DOHH2 (cell line): ENCODE measurements at regions not wholly inside any gene's neighbourhood (a gene's known extent, or its start where the extent isn't known, plus 50 kb on each side); places are given as distances from the start of the nearest gene placed in this dataset.

Experiments used
- H3F3A ChIP-seq: fragments of 200-600 bp; sonication (generic), shearing (Covaris generic); 2 replicates; pipeline ENCODE4 v1.6.0; 2016; ENCODE audit warnings: antibody characterized with exemption, mild to moderate bottlenecking; ENCODE audit not compliant: control insufficient read depth, insufficient read depth
- H3K27ac ChIP-seq: fragments of 200-600 bp; sonication (generic); 2 replicates; pipeline ENCODE4 v1.5.1; 2014; ENCODE audit warnings: low read depth, mild to moderate bottlenecking, low read length, moderate library complexity
- H3K27me3 ChIP-seq: fragments of 200-600 bp; sonication (generic); 2 replicates; pipeline ENCODE4 v1.6.1; 2014; ENCODE audit warnings: mild to moderate bottlenecking, low read length, mixed read lengths; ENCODE audit not compliant: control insufficient read depth
- H3K36me3 ChIP-seq: fragments of 200-600 bp; sonication (generic); 2 replicates; pipeline ENCODE4 v1.6.1; 2014; ENCODE audit warnings: mild to moderate bottlenecking, low read length, moderate library complexity, mixed read lengths; ENCODE audit not compliant: control insufficient read depth
- H3K4me1 ChIP-seq: fragments of 200-600 bp; sonication (generic); 2 replicates; pipeline ENCODE4 v1.6.1; 2014; ENCODE audit warnings: mild to moderate bottlenecking, low read length, mixed read lengths; ENCODE audit not compliant: control insufficient read depth
- H3K4me2 ChIP-seq: fragments of 200-600 bp; sonication (generic); 2 replicates; pipeline ENCODE4 v1.6.0; 2014; ENCODE audit warnings: mild to moderate bottlenecking, low read length, moderate library complexity
- H3K4me3 ChIP-seq: fragments of 200-600 bp; sonication (generic); 2 replicates; pipeline ENCODE4 v1.5.1; 2014; ENCODE audit warnings: mild to moderate bottlenecking, low read length, mixed read lengths
- H3K79me2 ChIP-seq: fragments of 200-600 bp; sonication (generic); 2 replicates; pipeline ENCODE4 v1.6.1; 2014; ENCODE audit warnings: mild to moderate bottlenecking, low read length, mixed read lengths; ENCODE audit not compliant: control insufficient read depth
- H3K9me2 ChIP-seq: fragments of 200-600 bp; sonication (generic); replicated peaks from 2 replicates; pipeline ENCODE4 v1.6.1; 2014; ENCODE audit warnings: mild to moderate bottlenecking, low read length, mixed read lengths; ENCODE audit not compliant: control insufficient read depth
- H3K9me3 ChIP-seq: fragments of 200-600 bp; sonication (generic); 2 replicates; pipeline ENCODE4 v1.6.1; 2014; ENCODE audit warnings: antibody characterized with exemption, low read length, mixed read lengths; ENCODE audit not compliant: control insufficient read depth, insufficient read depth
- H4K20me1 ChIP-seq: fragments of 200-600 bp; sonication (generic); 2 replicates; pipeline ENCODE4 v1.6.0; 2014; ENCODE audit warnings: low read depth, mild to moderate bottlenecking, antibody characterized with exemption, low read length, moderate library complexity; ENCODE audit not compliant: control insufficient read depth, insufficient read depth
- CTCF ChIP-seq: fragments of 200-600 bp; sonication (generic); IDR thresholded peaks from one replicate; pipeline ENCODE4 v1.5.1; 2014; ENCODE audit warnings: antibody characterized with exemption, mild to moderate bottlenecking, low read depth, low read length; ENCODE audit not compliant: poor library complexity, severe bottlenecking
- EZH2phosphoT487 ChIP-seq: fragments of 200-600 bp; sonication (generic); IDR thresholded peaks from 2 replicates; pipeline ENCODE4 v1.6.1; 2017; ENCODE audit warnings: borderline replicate concordance, mild to moderate bottlenecking, antibody characterized with exemption, low read length, moderate library complexity, mixed read lengths

- no peaks in the 10 kb centered on the region for H3K9me3 ChIP-seq
- no peak for TF ChIP-seq EZH2phosphoT487
- TF ChIP-seq CTCF = no peak
Measured at GRCh38 chrX:113933931-113934330, 650.0 kb upstream of the HTR2C start.

GRCh38 chrX:113929004-113929403, 654.9 kb upstream of the HTR2C start:
- Histone ChIP-seq H4K20me1 (no peaks in the 10 kb centered on the region), H3F3A (no peaks in the 10 kb centered on the region), H3K4me1 (no peaks in the 10 kb centered on the region), H3K79me2 (no peaks in the 10 kb centered on the region), H3K4me2 (no peak overlapping the region), H3K27ac (no peak overlapping the region), H3K9me2 (no peaks in the 10 kb centered on the region), H3K27me3 (no peaks in the 10 kb centered on the region), H3K4me3 (no peak overlapping the region), H3K9me3 (no peaks in the 10 kb centered on the region), H3K36me3 (no peaks in the 10 kb centered on the region)
- TF ChIP-seq CTCF = peak; percentile 41
- TF ChIP-seq EZH2phosphoT487 = no peak

More at GRCh38 chrX:113933931-113934330, 650.0 kb upstream of the HTR2C start:
- H3K4me1 ChIP-seq = no peaks in the 10 kb centered on the region
- H3K4me2 ChIP-seq = no peak overlapping the region
- no peak overlapping the region for H3K4me3 ChIP-seq
- no peaks in the 10 kb centered on the region for H3F3A ChIP-seq
- H3K27ac ChIP-seq = no peak overlapping the region
- H4K20me1 ChIP-seq = no peaks in the 10 kb centered on the region
- no peaks in the 10 kb centered on the region for H3K9me2 ChIP-seq
- H3K27me3 ChIP-seq = no peaks in the 10 kb centered on the region
- no peaks in the 10 kb centered on the region for H3K79me2 ChIP-seq
- H3K36me3 ChIP-seq = no peaks in the 10 kb centered on the region

GRCh38 chrX:113920661-113921060, 663.2 kb upstream of the HTR2C start:
- H3K4me2 ChIP-seq = no peak overlapping the region
- no peaks in the 10 kb centered on the region for H3K36me3 ChIP-seq
- H3F3A ChIP-seq = no peaks in the 10 kb centered on the region
- no peaks in the 10 kb centered on the region for H3K27me3 ChIP-seq
- H3K9me3 ChIP-seq = no peaks in the 10 kb centered on the region
- TF ChIP-seq EZH2phosphoT487 (no peak), CTCF (no peak)
- H4K20me1 ChIP-seq = no peaks in the 10 kb centered on the region
- H3K4me3 ChIP-seq = no peak overlapping the region
- no peaks in the 10 kb centered on the region for H3K9me2 ChIP-seq
- no peaks in the 10 kb centered on the region for H3K4me1 ChIP-seq
- no peaks in the 10 kb centered on the region for H3K79me2 ChIP-seq
- no peak overlapping the region for H3K27ac ChIP-seq

- no peaks in the 10 kb centered on the region for H3K27me3 ChIP-seq
- H3K36me3 ChIP-seq = no peaks in the 10 kb centered on the region
- no peak overlapping the region for H3K4me3 ChIP-seq
- H3K9me2 ChIP-seq = no peaks in the 10 kb centered on the region
- no peaks in the 10 kb centered on the region for H3F3A ChIP-seq
- no peaks in the 10 kb centered on the region for H3K9me3 ChIP-seq
- H3K4me2 ChIP-seq = no peak overlapping the region
- H4K20me1 ChIP-seq = no peaks in the 10 kb centered on the region
- H3K79me2 ChIP-seq = no peaks in the 10 kb centered on the region
- H3K4me1 ChIP-seq = no peaks in the 10 kb centered on the region
- no peak for TF ChIP-seq CTCF
- no peak for TF ChIP-seq EZH2phosphoT487
- no peak overlapping the region for H3K27ac ChIP-seq
Measured at GRCh38 chrX:113919387-113919786, 664.5 kb upstream of the HTR2C start.
